KBM-7 (cell line): ENCODE measurements at regions not wholly inside any gene's neighbourhood (a gene's known extent, or its start where the extent isn't known, plus 50 kb on each side); places are given as distances from the start of the nearest gene placed in this dataset.
"Not testable (repeated sequence)": the region's sequence is repeated elsewhere in the genome, so short reads cannot be mapped to it uniquely, and the experiment has no call there.

Experiments
- DNase-seq: peaks from one replicate; pipeline ENCODE4 v3.0.0-alpha.2; 2015
- in situ Hi-C: fragments of 300-500 bp; cut with MboI; formaldehyde crosslinking; loops from 2 replicates; pipeline ENCODE4 v1.14.3; 2020; ENCODE audit warnings: low sequenced_read_pairs, low pct_unique_long_range_greater_than_20kb, mixed read lengths

- in situ Hi-C loops: no loop called here
- DNase-seq: no peak
Measured at GRCh38 chr20:43404878-43405277, 52.8 kb upstream of the SRSF6 start.

- in situ Hi-C loops, DNase-seq: not testable (repeated sequence)
Measured at GRCh38 chr20:43400882-43401281, 56.8 kb upstream of the SRSF6 start.

- in situ Hi-C loops: no loop called here
Measured at GRCh38 chr20:43398676-43399324, 58.9 kb upstream of the SRSF6 start.

GRCh38 chr20:43397147-43397546 lies 60.5 kb upstream of the SRSF6 start:
- in situ Hi-C loops: no loop called here
- DNase-seq: no peak

More at GRCh38 chr20:43398676-43399324, 58.9 kb upstream of the SRSF6 start:
- DNase-seq: no peak

GRCh38 chr20:43393052-43393451 lies 64.6 kb upstream of the SRSF6 start:
- in situ Hi-C loops: no loop called here
- DNase-seq: no peak

GRCh38 chr20:43392561-43392960 lies 65.1 kb upstream of the SRSF6 start:
- in situ Hi-C loops: no loop called here
- no peak for DNase-seq

GRCh38 chr20:43389839-43390626 lies 67.7 kb upstream of the SRSF6 start:
- no peak for DNase-seq
- in situ Hi-C loops: no loop called here

GRCh38 chr20:43389211-43389610 lies 68.5 kb upstream of the SRSF6 start:
- no peak for DNase-seq
- in situ Hi-C loops: no loop called here

- in situ Hi-C loops: no loop called here
- DNase-seq: no peak
Measured at GRCh38 chr20:43388268-43389002, 69.3 kb upstream of the SRSF6 start.

GRCh38 chr20:43387737-43388136 lies 70.0 kb upstream of the SRSF6 start:
- in situ Hi-C loops: no loop called here

GRCh38 chr20:43386878-43387277 lies 70.8 kb upstream of the SRSF6 start:
- in situ Hi-C loops: no loop called here

More at GRCh38 chr20:43387737-43388136, 70.0 kb upstream of the SRSF6 start:
- DNase-seq: no peak

GRCh38 chr20:43385914-43386313 lies 71.8 kb upstream of the SRSF6 start:
- no peak for DNase-seq
- in situ Hi-C loops: no loop called here

More at GRCh38 chr20:43386878-43387277, 70.8 kb upstream of the SRSF6 start:
- DNase-seq: peak; percentile 48

GRCh38 chr20:43384101-43384940 lies 73.4 kb upstream of the SRSF6 start:
- in situ Hi-C loops: no loop called here
- DNase-seq: no peak

- no peak for DNase-seq
- in situ Hi-C loops: no loop called here
Measured at GRCh38 chr20:43383026-43383795, 74.5 kb upstream of the SRSF6 start.

- in situ Hi-C loops, DNase-seq: not testable (repeated sequence)
Measured at GRCh38 chr20:43382135-43382534, 75.6 kb upstream of the SRSF6 start.

GRCh38 chr20:43381533-43381932 lies 76.2 kb upstream of the SRSF6 start:
- DNase-seq: not testable (repeated sequence)

GRCh38 chr20:43379239-43379917 lies 78.3 kb upstream of the SRSF6 start:
- in situ Hi-C loops: no loop called here
- no peak for DNase-seq

More at GRCh38 chr20:43381533-43381932, 76.2 kb upstream of the SRSF6 start:
- in situ Hi-C loops: not testable (repeated sequence)

GRCh38 chr20:43376831-43377230 lies 80.9 kb upstream of the SRSF6 start:
- in situ Hi-C loops: no loop called here
- DNase-seq: no peak
